ENCODE measurements at regions not wholly inside any gene's neighbourhood (a gene's known extent, or its start where the extent isn't known, plus 50 kb on each side); places are given as distances from the start of the nearest gene placed in this dataset.
A peak's percentile ranks its signal among the peaks of the same experiment; 100 is the strongest.

DNA sequence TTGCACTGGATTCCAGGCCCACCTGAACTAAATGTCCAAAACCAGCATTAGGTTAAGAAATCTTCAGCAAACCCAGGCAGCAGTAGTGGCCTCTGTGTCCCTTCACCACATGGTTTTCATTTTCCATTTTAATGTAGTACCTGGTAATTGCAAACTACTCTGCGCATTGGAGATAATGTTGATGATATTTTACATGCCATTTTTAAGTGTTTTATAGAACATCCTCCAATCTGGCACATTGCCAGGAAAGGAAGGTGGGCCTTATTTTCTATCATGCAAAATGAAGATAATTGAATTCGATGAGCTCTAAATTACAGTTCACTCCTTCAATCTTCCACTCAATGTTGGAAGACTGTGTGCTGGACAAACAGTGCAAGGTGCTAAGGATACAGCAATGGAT lies 89.5 kb downstream of the ZC3H11B start:
- no peak for DNase-seq (ENCODE audit: low read depth)

DNA sequence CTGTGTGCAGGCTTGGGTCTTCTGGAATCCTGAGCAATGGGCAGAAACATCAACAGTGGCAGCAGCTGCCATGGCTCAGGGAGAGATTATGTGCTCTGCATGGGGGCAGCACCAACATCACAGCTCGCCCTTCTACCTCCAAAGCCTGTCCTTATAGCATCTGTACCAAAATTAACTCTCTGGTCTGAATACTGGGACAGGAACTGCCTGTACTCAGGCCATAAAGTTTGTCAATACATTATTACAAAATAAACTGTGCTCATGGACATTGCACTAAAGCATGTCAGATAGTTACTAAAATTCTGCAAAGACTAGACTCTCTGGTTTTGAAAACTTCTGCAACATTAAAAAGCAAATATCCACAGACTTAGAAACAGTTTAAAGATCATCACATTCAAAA lies 91.6 kb downstream of the ZC3H11B start:
- DNase-seq (ENCODE audit: low read depth): no peak

DNA sequence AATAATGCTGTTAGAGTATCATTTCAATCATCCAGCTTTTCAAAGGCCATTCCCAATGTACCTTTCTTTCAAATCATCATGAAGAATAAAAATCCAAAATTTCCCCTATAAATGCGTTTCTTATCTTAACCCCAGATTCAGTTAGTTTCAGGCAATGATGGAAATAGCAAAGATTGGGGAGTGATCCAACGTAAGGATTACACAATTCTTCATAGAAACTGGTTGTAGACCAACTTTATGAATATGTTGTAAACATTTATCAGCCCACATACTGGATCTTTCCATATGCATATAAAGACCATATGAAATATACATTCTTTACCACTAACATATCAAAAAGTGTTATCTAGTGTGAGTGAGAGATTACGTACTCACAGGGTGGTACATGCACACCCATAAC lies 92.7 kb downstream of the ZC3H11B start:
- DNase-seq (ENCODE audit: low read depth): no peak

DNA sequence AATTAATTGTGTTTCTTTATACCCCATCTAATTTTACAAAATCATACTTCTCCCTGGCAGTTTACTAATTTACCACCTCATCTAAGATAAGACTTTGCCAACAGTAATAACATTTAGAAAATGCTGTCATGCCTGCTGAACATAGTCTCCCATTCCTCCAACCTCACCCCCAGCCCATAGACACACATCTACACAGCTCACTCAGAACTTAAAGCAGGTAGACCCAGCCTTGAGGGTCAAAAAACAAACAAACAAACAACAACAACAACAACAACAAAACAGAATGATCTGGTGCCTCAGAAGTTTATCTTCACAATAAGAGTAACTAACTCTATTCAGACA lies 94.0 kb downstream of the ZC3H11B start:
- DNase-seq (ENCODE audit: low read depth): no peak

DNA sequence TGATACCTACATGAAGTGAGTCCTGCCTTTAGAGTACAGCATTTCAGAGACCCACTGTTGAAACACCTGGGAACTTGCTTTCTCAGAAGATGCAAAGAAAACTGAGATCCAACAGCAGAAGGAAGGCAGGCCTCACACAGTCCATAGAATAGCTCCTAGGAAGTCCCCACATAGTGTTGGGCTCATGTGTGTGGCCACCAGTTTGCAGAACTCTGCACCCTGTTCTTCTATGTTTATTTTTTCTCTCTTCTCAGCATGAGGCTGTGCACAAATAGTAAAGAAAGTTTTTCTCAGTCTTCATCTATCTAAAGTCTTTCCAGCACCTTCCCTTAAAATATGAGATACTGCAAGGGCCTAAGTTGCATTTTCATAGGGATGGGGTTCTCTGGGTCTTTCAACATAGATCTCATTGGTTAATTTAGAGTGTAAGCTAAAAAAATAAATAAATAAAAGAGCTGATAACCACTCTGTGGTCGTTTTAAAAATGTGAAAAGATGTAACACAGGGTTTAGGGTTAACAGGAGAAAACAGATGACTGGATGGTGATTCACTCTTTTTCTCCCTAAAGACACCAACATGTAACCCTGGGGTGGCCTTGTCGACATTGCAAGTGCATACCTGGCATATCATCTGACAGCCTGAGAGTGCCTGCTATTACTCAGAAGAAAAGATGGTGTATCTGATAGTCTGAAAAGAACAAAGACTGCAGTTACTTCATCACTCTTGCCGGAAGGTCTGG lies 94.6 kb downstream of the ZC3H11B start:
- DNase-seq (ENCODE audit: low read depth): peak; percentile 76

DNA sequence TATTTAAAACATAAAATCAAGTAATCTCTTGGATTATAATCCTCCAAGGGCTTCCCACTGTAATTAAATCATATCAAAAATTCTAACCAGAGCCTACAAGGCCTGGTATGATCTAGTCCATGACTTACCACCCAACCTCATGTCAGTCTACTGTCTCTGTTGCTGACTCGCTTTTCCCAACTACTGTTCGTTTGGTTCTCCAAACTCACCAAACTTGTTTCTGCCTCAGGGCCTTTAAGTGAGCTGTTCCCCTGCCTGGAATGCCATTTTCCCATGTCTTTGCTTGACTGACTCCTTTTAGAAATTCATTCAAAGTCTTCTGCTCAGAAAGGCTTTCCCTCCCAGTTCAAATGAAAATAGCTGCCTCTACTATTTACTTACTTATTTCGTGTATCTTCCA lies 95.9 kb downstream of the ZC3H11B start:
- no peak for DNase-seq (ENCODE audit: low read depth)

DNA sequence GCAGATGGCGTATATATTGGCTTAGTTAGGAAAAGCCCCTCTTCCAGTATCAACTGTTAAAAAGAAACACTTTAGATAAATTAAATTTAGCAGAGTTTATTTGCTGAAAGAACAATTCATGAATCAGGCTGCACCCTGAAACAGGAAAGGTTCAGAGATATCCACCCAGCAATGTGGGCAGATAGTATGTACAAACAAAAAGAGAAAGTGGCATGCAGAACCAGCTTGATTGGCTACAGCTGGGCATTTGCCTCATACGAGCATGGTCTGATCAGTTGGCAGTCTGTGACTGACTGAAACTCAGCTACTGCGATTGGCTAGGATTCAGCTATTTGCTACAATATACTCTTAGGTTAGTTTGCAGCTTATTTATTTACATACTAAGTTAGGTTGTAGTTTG lies 98.2 kb downstream of the ZC3H11B start:
- no peak for DNase-seq (ENCODE audit: low read depth)

DNA sequence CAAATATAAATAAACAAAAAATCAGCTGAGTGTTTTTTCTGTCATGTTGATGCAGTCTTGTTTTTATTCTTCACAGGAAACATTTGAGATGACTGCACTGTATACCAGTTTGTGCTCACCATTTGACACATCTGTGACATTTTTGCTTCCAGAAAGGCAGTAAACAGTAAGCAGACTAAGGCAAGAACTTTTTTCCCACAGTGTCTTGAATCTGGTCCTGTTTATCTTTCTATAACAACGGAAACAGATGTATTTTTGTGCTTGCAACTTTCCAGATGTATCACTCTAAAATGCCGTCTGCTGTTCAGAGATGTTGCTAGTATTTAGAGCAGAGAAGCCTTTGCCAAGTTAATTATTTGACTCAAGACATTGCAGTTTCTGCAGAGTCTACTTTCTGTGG lies 105.5 kb downstream of the ZC3H11B start:
- DNase-seq (ENCODE audit: low read depth): no peak

DNA sequence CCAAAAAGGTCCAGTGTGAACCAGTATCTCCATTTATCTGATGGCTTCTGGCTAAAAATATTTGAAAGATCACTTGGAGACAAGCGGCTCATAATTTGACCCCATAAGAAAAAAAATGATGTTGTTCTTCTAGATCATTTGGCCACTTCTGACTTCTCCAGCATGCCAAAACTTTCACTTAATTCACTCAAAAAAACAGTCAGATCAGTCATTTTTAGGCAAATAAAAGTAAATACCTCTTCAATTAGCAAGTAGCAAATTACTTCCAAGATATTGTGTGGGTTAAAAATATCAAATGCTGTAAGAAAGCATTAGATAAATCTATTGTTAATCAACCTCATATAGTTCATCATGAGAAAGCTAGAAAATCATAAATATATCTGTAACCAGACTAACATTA lies 106.0 kb downstream of the ZC3H11B start:
- no peak for DNase-seq (ENCODE audit: low read depth)

DNA sequence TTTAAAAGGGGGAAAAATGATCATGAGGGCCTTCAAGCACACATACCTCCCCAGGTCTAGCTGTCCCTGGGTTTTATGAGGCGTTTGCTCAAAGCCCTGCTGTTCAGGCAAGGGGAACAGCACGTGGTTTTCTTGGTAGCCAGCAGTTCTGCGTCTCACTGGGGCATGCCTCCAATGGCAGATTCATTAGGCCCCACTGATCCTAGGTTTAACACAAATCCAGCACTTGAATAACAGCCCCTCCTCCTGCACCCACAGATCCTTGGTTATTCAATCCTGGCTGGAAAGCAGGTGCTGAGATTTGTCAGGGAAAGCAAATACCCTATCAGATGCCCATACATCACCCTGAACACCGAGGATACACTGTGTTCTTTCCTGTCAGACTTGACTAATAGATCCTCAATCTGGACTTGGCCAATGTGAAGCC lies 106.4 kb downstream of the ZC3H11B start:
- no peak for DNase-seq (ENCODE audit: low read depth)

DNA sequence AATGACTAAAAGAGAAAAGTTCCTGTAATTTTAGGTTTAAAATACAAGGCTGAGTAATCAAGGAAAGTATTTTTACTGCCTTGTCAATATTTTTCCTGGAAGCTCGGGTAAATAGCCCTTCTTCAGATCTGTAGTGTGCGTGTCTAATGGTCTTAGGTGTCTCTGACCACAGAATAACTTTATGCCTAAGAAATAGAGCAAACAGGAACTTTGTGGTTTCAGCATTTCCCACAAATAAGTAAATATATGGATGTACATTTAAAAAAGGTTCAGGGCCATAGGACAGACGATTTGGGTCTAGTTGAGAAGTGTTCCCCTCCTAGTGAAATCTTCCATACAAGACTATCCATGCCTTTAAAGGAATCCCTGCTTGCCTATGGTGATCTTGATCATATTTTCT lies 107.0 kb downstream of the ZC3H11B start:
- DNase-seq (ENCODE audit: low read depth): no peak

DNA sequence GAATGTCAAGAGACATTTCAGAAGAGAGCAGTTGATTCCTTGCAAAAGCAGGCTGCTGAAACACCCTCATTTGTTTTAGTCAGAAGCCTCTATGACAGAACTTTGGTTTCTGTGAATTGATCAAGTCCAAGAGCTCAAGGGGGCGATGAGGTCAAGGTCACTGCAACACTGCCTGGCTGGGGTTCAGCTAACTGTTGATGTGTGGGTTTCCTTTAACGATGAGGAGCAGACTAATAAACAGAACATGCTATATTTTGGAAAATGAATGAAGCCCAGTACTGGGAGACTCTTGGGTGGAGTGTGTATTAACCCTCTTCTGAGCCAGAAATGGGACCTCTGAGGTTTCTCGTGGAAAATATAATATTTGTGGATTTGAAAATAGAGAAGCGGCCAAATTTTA lies 109.3 kb downstream of the ZC3H11B start:
- DNase-seq (ENCODE audit: low read depth): no peak

DNA sequence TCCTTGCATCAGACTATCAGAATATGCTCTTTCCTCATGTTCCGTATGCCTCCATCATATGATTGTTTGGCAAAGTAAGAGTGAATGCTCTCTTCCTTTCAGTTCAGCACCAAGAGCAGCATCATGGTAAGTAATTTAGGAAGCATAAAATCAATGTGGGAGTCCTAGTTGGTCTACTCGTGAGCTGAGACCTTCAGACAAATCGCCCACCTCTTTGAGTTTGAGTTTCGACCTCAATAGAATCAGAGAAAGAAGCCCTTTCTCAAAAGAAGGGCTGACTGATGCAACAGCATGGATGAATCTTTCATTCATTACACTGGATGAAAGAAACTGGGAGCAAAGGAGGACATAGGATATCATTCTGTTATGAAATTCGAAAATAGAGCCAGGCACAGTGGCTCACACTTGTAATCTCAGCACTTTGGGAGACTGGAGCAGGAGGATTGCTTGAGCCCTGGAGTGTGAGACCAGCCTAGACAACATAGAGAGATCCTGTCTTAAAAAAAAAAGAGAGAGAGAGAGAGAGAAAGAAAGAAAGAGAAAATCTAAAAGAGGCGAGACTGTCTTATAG lies 112.5 kb downstream of the ZC3H11B start:
- no peak for DNase-seq (ENCODE audit: low read depth)

DNA sequence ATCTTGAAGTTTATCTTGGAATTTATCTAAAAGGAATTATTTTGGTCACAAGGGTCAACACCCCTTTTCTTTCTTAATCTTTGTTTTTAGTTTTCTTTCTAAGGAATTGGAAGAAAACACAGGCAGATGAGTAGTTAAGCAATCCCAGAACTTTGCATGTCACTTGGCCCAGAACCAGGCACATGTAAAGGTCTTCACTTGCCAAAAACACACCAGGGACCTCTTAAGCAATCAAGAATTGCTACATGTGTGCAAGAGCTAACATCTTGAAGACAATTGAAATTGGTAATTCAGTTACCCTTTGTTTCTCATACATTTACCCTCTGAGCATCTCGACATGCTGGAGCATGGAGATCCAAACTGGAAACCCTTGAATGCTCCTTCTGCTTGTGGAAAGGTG lies 114.2 kb downstream of the ZC3H11B start:
- DNase-seq (ENCODE audit: low read depth): no peak

DNA sequence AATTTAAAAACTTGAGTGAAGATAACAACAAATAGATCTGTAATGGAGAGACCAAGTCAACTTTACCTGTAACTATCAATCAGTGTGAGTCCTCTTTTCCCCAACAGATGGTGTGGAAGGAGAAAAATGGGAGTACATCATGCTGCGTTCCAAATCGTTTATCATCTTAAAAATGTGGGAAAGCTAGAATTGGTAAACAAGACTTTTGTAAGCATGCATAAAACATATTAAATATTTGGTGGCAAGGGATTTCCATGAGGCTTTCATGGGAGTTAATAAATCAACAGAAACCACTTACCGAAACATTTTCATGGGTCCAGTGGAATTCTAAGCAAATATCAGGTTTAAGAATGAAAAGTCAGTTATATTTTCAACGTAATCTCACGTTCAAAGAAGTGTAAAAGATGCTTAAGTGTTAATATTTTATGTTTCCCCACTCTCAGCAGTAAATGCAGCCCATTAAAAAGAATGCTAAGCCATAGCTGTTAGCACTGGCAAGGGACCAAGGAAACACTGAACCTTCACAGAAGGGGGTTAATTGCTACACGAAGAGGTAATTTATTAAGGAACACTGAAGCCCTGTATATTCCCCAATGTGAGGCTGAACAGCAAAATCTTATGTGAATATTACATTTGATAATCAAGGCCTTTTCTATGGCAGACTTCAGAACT lies 117.0 kb downstream of the ZC3H11B start:
- no peak for DNase-seq (ENCODE audit: low read depth)

DNA sequence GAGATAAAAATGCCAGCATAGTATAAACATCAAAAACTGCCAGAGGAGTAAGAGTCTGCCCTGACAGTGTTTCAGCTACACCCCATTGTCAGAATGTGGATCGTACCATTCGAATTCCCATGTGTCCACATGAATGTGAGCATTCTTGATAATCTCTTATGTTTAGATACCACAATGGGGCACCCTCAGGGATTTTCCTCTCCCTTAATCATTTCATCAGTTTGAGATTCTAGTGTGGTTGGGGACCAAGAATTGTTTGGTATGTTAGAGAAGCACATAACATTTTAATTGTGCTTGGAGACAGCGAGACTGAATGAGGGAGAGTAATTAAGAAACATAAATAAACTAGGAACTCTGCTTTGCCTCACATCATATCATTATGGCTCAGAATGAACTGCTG lies 120.2 kb downstream of the ZC3H11B start:
- DNase-seq (ENCODE audit: low read depth): no peak

DNA sequence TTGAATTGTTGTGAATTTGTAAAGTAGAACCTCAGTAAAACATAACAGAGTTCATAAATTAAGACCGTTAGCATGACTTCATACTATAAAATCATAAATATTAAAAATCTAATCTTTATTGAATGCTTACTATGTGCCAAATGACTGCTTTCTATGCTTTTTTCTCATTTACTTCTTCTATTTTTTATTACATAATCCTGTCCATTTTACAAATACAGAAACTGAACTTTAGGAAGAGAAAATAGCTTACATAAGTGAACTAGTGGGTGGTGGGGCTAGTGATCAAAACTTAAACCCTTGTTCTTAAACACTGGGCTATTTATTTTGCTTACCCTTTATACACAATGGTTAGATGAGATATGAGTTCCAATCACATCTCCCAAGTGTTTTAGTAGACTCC lies 122.3 kb downstream of the ZC3H11B start:
- DNase-seq (ENCODE audit: low read depth): no peak

DNA sequence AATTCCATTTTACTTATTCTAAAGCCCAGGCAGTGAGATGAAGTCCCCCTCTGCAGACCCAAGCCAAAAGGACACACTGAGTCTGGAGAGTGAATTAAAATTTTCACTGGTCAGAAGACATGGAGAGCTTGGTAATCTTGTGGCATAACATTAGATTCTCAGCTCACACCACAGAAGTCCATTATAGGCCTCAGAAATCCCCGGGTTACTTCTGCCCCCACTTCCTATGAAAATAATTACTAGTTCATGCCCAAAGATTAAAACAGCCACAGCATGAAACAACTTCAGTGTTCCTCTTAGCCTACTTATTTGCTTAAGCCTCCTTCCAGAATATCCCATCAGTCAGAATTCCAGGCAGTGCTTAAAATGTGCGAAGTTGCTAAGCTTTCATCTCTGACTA lies 123.3 kb downstream of the ZC3H11B start:
- DNase-seq (ENCODE audit: low read depth): no peak

DNA sequence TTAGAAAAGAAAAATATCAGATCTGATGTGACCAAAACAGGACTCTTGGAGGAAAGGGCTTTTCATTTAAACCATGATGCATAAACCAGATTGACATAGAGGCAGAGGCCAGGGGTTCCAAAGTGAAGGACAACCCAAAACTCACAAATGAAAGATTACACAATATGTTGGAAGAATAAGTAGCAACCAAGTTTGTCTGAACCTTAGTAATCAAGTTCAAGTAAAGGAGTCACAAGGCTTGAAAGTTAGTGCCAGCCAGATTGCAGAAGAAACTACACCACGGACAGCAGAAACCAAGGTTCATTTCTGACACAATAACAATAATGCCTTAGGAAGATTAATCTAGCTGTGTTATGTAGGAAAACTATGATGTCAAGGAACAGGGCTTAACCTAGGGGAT lies 124.6 kb downstream of the ZC3H11B start:
- DNase-seq (ENCODE audit: low read depth): no peak

DNA sequence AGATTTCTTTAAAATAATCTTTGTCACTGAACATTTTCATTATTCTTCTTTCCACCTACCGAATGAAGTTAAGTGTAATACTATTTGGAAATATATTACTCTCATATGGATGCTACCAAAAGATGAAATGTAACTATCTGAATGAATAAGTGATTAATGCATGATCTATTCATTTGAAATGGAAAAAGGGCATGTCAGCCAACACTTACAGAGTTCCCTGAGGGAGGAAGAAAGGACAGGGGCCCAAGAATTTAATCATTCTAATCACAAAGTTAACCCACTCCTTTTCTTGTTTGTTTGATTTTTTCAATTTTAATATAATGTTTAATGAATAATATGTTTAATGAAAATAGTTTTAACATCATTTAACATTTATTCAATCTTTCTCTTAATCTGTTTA lies 129.4 kb downstream of the ZC3H11B start:
- no peak for DNase-seq (ENCODE audit: low read depth)

DNA sequence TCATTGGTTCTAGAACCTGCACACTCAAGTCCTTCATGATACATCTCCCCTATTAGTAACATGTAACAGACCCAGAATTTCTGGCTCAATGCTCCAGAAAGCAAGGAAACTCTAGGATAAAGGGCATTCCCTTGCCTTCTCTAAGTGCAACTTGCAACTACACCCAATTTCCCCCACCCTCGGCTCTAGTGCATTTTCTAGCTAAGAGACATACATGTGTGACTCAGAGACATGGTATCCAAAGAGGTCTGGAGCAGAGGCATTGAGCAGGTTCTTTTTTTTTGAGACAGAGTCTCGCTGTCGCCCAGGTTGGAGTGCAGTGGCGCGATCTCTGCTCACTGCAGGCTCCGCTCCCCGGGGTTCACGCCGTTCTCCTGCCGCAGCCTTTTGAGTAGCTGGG lies 132.9 kb downstream of the ZC3H11B start:
- no peak for DNase-seq (ENCODE audit: low read depth)

DNA sequence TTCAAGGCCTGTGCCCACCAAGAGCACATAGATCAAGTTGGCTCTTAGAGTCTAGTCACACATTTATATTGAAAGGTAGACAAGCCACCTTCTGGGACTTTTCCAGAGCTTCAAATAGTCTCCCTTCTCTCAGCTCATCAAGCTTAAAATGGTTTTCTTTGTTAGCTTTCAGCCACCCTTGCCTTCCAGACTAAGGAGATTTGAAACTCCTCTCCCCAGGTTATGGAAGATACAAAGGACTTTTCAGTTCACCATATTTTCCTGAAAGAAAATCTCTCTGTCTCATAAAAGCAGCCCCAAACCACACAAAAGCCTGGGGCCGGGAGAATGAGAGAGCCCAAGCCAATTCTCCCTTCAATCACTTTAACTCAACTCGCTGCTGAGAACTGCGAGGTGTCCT lies 134.1 kb downstream of the ZC3H11B start:
- no peak for DNase-seq (ENCODE audit: low read depth)

DNA sequence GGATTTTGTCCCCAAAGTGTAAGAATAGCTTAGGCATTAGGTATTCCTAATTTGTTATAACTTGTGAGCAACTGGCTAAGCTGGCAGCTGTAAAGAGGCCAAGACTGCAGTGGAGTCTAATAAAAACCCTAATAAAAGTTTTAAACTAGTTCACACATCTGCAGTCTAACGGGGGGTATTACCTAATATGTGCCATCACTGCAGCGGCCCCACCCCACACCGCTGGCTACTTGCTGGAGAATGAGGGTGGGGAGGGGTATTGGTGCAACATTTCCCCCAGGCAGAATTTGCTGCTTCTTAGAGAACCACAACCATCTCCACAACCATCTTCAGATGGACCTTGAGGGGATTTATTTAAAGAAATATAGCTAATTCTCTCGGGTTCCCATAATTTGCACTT lies 135.0 kb downstream of the ZC3H11B start:
- no peak for DNase-seq (ENCODE audit: low read depth)

DNA sequence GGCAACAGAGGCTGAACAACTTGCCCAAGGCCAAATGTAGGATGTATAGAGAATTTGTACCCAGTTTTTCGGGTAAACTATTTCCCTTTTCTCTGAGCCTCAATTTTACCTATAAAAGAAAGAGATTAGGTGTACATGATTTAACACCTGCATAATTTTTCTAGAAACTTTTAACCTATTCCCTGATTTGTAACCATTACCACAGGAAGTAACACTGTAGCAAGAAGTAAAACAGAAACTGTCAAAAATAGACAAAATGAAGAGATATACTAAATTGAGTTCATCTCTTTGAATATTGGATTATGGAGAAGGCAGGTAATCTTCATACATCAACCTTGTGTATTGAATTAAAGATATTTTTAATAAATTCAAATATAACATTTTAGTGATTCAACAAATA lies 136.2 kb downstream of the ZC3H11B start:
- DNase-seq (ENCODE audit: low read depth): no peak
